ENCODE measurements at regions not wholly inside any gene's neighbourhood (a gene's known extent, or its start where the extent isn't known, plus 50 kb on each side); places are given as distances from the start of the nearest gene placed in this dataset.

- ChIA-PET POLR2A (no interaction called here), CTCF (interaction anchor here (0.7 kb wide), 1 partner anchor 646 kb away, joined by 4 read pairs; no protein-coding TSS in a partner anchor)
- H3K9me3 ChIP-seq (ENCODE audit: control insufficient read depth, insufficient read depth, low read depth, low read length), result no peaks in the 10 kb centered on the region
- H3K36me3 ChIP-seq (ENCODE audit: control insufficient read depth in 2 of 2, insufficient read depth in 1 of 2, low read length in 2 of 2), result no peaks in the 10 kb centered on the region
- H3K27ac ChIP-seq (ENCODE audit: extremely low read depth, low read depth, low read length), result no peak overlapping the region
- H3K4me1 ChIP-seq (ENCODE audit: control insufficient read depth, insufficient read depth, low read length), result no peaks in the 10 kb centered on the region
- TF ChIP-seq ZNF10 (tag by site-specific recombination; IDR thresholded peaks at IDR 0.05), result no peak
- TF ChIP-seq SP2 (tag by site-specific recombination; IDR thresholded peaks at IDR 0.05), result no peak
- TF ChIP-seq ZNF626 (tag by site-specific recombination; IDR thresholded peaks at IDR 0.05), result no peak
- no peak for TF ChIP-seq GLI2 (tag by site-specific recombination; IDR thresholded peaks at IDR 0.05; ENCODE audit: borderline replicate concordance, low read depth)
- TF ChIP-seq ZNF776 (tag by site-specific recombination; IDR thresholded peaks at IDR 0.05; ENCODE audit: borderline replicate concordance), result no peak
- no peak for TF ChIP-seq ZNF76 (tag by site-specific recombination; IDR thresholded peaks at IDR 0.05; ENCODE audit: borderline replicate concordance, low read depth)
- TF ChIP-seq ZNF629 (tag by site-specific recombination; IDR thresholded peaks at IDR 0.05), result no peak
- H3K4me3 ChIP-seq (ENCODE audit: low read depth, low read length), result no peak overlapping the region
These were observed 359.1 kb upstream of the XYLT1 start for GRCh38 chr16:17829811-17830210.

- no peak for TF ChIP-seq ZNF501 (tag by site-specific recombination; IDR thresholded peaks at IDR 0.05)
- no peak for TF ChIP-seq TCF7L2 (IDR thresholded peaks at IDR 0.05; ENCODE audit: borderline replicate concordance, low read depth, low read length)
- no peak for TF ChIP-seq ZSCAN30 (tag by site-specific recombination; IDR thresholded peaks at IDR 0.05)
- TF ChIP-seq FEZF1 (tag by site-specific recombination; IDR thresholded peaks at IDR 0.05), result no peak
- TF ChIP-seq PRDM2 (tag by site-specific recombination; IDR thresholded peaks at IDR 0.05; ENCODE audit: borderline replicate concordance), result no peak
- no peak for TF ChIP-seq ZNF510 (tag by site-specific recombination; IDR thresholded peaks at IDR 0.05; ENCODE audit: insufficient replicate concordance)
- TF ChIP-seq ZSCAN4 (tag by site-specific recombination; IDR thresholded peaks at IDR 0.05), result no peak
- no peak for TF ChIP-seq ZNF433 (tag by site-specific recombination; IDR thresholded peaks at IDR 0.05; ENCODE audit: low read depth)
- no peak for TF ChIP-seq ZNF473 (tag by site-specific recombination; IDR thresholded peaks at IDR 0.05)
- no peak for TF ChIP-seq KLF17 (tag by site-specific recombination; IDR thresholded peaks at IDR 0.05)
- TF ChIP-seq ZNF48 (tag by site-specific recombination; IDR thresholded peaks at IDR 0.05), result no peak
- no peak for TF ChIP-seq ATF2 (tag by site-specific recombination; IDR thresholded peaks at IDR 0.05; ENCODE audit: low read depth)
- no peak for TF ChIP-seq ZBTB17 (tag by site-specific recombination; IDR thresholded peaks at IDR 0.05)
- TF ChIP-seq AEBP2 (tag by site-specific recombination; IDR thresholded peaks at IDR 0.05; ENCODE audit: borderline replicate concordance), result no peak
- no peaks in the 10 kb centered on the region for H3K36me3 ChIP-seq (ENCODE audit: control insufficient read depth in 2 of 2, insufficient read depth in 1 of 2, low read length in 2 of 2)
- H3K4me1 ChIP-seq (ENCODE audit: control insufficient read depth, insufficient read depth, low read length), result no peaks in the 10 kb centered on the region
- ChIA-PET POLR2A (no interaction called here), CTCF (no interaction called here)
- no peaks in the 10 kb centered on the region for H3K9me3 ChIP-seq (ENCODE audit: control insufficient read depth, insufficient read depth, low read depth, low read length)
- no peak overlapping the region for H3K4me3 ChIP-seq (ENCODE audit: low read depth, low read length)
- H3K27ac ChIP-seq (ENCODE audit: extremely low read depth, low read depth, low read length), result no peak overlapping the region
These were observed 357.3 kb upstream of the XYLT1 start for GRCh38 chr16:17828012-17828411.
